ENCODE measurements at regions not wholly inside any gene's neighbourhood (a gene's known extent, or its start where the extent isn't known, plus 50 kb on each side); places are given as distances from the start of the nearest gene placed in this dataset.

DNA sequence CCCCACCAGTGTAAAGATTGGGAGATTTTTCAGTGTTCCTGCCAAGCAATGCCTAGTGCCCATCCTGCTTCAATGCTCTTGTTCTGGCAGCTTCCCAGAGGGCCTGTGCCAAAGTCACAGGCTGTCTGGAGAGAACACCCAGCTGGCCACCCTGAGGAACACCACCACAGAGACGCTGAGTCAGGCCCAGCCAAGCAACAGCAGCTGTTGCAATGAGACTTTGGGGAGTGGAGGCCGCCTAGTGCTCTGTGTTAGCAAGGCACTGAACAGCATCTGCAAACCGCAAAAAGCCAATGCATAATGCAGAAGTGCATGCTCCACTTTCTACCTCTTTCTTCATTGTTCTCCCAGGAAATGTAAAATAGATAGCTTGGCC, 168.1 kb downstream of the NXPE2 start:
- Histone ChIP-seq H3K9me3 (no peaks in the 10 kb centered on the region), H3K27ac (ENCODE audit: low read depth in 2 of 2, low read length in 1 of 2) (no peak overlapping the region; a peak in 1 of 4 replicates), H3K4me3 (ENCODE audit: low read depth in 2 of 2, low read length in 1 of 2) (no peak overlapping the region), H3K9me2 (no peaks in the 10 kb centered on the region), H3K9ac (no peak overlapping the region), H3F3A (replicated peaks; ENCODE audit: insufficient read depth) (no peaks in the 10 kb centered on the region), H3K27me3 (ENCODE audit: insufficient read depth) (no peaks in the 10 kb centered on the region), H2AFZ (ENCODE audit: low read depth) (no peak overlapping the region), H4K20me1 (ENCODE audit: insufficient read depth) (no peaks in the 10 kb centered on the region), H3K4me1 (ENCODE audit: control insufficient read depth in 1 of 2, insufficient read depth in 2 of 2, low read depth in 1 of 2, low read length in 1 of 2) (peaks cover 0 to 6% of the 10 kb centered on the region in 2 experiments; a peak in 1 of 4 replicates), H3K4me2 (no peak overlapping the region), H3K79me2 (ENCODE audit: insufficient read depth) (no peaks in the 10 kb centered on the region), H3K36me3 (replicated peaks in 1 of 2; ENCODE audit: control insufficient read depth in 1 of 2, insufficient read depth in 2 of 2, low read length in 1 of 2) (no peaks in the 10 kb centered on the region)
- 7% methylated on average over 3 of the region's 3 CpGs for WGBS (ENCODE audit: low lambda C conversion rate)
- no peak for TF ChIP-seq JUND (IDR thresholded peaks at IDR 0.05)
- ChIA-PET CTCF (interaction anchor here (1.0 to 1.2 kb wide), 2 partner anchors 9 to 19 kb away, joined by 3 read pairs; no protein-coding TSS in a partner anchor), POLR2A (no interaction called here)
- peak; percentile 22 for DNase-seq

DNA sequence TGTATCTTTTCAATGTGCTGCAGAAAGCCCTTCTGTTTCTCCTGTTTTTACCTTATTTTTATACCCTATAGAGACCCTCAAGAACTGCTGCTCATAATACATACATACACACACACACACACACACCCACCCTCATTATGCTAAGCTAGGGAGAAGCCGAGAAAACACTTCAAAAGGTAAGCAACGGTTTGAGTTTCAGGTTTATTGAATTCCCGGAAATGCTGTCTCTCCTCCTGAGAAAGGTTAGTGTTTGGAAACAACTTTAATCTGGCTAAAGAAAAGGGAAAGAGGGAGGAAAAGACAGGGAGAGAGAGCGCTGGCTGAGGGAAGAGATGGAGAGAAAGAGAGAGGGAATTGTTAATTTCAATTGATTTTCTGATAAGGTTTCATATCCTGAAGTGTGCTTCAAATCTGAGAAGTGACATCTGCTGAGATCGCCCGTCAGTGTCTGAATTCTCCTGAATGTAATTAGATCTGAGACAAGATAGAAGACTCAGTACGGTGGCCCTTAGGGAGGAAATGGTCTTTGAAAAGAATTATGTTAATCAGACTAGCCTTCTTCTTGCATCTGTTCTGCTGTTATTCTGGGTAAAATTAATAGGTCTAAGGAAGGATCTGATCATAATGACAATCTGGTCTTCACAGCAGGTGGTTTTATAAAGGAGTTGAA, 169.1 kb downstream of the NXPE2 start:
- H3K9ac ChIP-seq = no peak overlapping the region
- no peaks in the 10 kb centered on the region for H3K27me3 ChIP-seq (ENCODE audit: insufficient read depth)
- H3K9me3 ChIP-seq = no peaks in the 10 kb centered on the region
- H3K9me2 ChIP-seq = no peaks in the 10 kb centered on the region
- POLR2A ChIA-PET = no interaction called here
- H3K4me1 ChIP-seq (ENCODE audit: control insufficient read depth in 1 of 2, insufficient read depth in 2 of 2, low read depth in 1 of 2, low read length in 1 of 2) = peaks cover 0 to 6% of the 10 kb centered on the region in 2 experiments; a peak in 1 of 4 replicates
- H4K20me1 ChIP-seq (ENCODE audit: insufficient read depth) = no peaks in the 10 kb centered on the region
- CTCF ChIA-PET = no interaction called here
- no peak for DNase-seq
- no peak overlapping the region for H3K4me2 ChIP-seq
- WGBS (ENCODE audit: low lambda C conversion rate) = 16% methylated on average over 7 of the region's 7 CpGs
- TF ChIP-seq GATA2 (CRISPR knock-in tag; IDR thresholded peaks at IDR 0.05) (peak; percentile 26; the same call in 1 of the 2 replicates), RCOR1 (IDR thresholded peaks at IDR 0.05; ENCODE audit: low read length) (no peak)
- no peaks in the 10 kb centered on the region for H3K79me2 ChIP-seq (ENCODE audit: insufficient read depth)
- H3K4me3 ChIP-seq (ENCODE audit: low read depth in 2 of 2, low read length in 1 of 2) = no peak overlapping the region
- H3K36me3 ChIP-seq (replicated peaks in 1 of 2; ENCODE audit: control insufficient read depth in 1 of 2, insufficient read depth in 2 of 2, low read length in 1 of 2) = no peaks in the 10 kb centered on the region
- H3F3A ChIP-seq (replicated peaks; ENCODE audit: insufficient read depth) = no peaks in the 10 kb centered on the region
- H3K27ac ChIP-seq (ENCODE audit: low read depth in 2 of 2, low read length in 1 of 2) = no peak overlapping the region
- H2AFZ ChIP-seq (ENCODE audit: low read depth) = no peak overlapping the region

DNA sequence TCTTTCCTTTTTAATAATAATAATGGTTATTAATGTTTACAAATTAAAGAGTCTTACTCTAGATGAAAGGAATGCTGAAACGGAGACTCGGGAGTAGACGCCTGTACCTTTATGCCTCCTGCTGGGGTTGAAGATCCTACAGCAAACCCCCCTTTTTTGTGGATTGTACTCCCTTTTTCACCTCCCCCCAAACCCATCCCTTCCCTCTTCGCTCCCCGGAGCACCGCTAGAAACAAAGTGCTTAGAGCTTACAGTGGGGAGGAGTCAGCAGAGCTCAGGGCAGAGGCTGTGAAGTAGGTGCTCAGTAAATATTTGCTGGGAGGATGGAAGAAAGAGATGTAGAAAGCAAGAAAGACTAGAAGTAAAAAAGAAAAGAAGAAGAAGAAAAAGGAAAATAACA, 169.7 kb downstream of the NXPE2 start:
- no peaks in the 10 kb centered on the region for H3K79me2 ChIP-seq (ENCODE audit: insufficient read depth)
- H2AFZ ChIP-seq (ENCODE audit: low read depth) = no peak overlapping the region
- no peak overlapping the region for H3K27ac ChIP-seq (ENCODE audit: low read depth in 2 of 2, low read length in 1 of 2)
- no peaks in the 10 kb centered on the region for H3K9me2 ChIP-seq
- no peaks in the 10 kb centered on the region for H3F3A ChIP-seq (replicated peaks; ENCODE audit: insufficient read depth)
- no peaks in the 10 kb centered on the region for H3K27me3 ChIP-seq (ENCODE audit: insufficient read depth)
- H3K4me3 ChIP-seq (ENCODE audit: low read depth in 2 of 2, low read length in 1 of 2) = no peak overlapping the region
- POLR2A ChIA-PET = no interaction called here
- 38% methylated on average over 6 of the region's 6 CpGs for WGBS (ENCODE audit: low lambda C conversion rate)
- TF ChIP-seq, protein P1, sequence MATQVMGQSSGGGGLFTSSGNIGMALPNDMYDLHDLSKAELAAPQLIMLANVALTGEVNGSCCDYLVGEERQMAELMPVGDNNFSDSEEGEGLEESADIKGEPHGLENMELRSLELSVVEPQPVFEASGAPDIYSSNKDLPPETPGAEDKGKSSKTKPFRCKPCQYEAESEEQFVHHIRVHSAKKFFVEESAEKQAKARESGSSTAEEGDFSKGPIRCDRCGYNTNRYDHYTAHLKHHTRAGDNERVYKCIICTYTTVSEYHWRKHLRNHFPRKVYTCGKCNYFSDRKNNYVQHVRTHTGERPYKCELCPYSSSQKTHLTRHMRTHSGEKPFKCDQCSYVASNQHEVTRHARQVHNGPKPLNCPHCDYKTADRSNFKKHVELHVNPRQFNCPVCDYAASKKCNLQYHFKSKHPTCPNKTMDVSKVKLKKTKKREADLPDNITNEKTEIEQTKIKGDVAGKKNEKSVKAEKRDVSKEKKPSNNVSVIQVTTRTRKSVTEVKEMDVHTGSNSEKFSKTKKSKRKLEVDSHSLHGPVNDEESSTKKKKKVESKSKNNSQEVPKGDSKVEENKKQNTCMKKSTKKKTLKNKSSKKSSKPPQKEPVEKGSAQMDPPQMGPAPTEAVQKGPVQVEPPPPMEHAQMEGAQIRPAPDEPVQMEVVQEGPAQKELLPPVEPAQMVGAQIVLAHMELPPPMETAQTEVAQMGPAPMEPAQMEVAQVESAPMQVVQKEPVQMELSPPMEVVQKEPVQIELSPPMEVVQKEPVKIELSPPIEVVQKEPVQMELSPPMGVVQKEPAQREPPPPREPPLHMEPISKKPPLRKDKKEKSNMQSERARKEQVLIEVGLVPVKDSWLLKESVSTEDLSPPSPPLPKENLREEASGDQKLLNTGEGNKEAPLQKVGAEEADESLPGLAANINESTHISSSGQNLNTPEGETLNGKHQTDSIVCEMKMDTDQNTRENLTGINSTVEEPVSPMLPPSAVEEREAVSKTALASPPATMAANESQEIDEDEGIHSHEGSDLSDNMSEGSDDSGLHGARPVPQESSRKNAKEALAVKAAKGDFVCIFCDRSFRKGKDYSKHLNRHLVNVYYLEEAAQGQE (IDR thresholded peaks at IDR 0.05; ENCODE audit: low read depth, low read length) = no peak
- no peaks in the 10 kb centered on the region for H3K9me3 ChIP-seq
- no peak overlapping the region for H3K4me2 ChIP-seq
- H3K4me1 ChIP-seq (ENCODE audit: control insufficient read depth in 1 of 2, insufficient read depth in 2 of 2, low read depth in 1 of 2, low read length in 1 of 2) = peaks cover 0 to 6% of the 10 kb centered on the region in 2 experiments; a peak in 1 of 4 replicates
- no peak overlapping the region for H3K9ac ChIP-seq
- H4K20me1 ChIP-seq (ENCODE audit: insufficient read depth) = no peaks in the 10 kb centered on the region
- DNase-seq = no peak
- no peaks in the 10 kb centered on the region for H3K36me3 ChIP-seq (replicated peaks in 1 of 2; ENCODE audit: control insufficient read depth in 1 of 2, insufficient read depth in 2 of 2, low read length in 1 of 2)
- CTCF ChIA-PET = no interaction called here
